ENCODE measurements at regions not wholly inside any gene's neighbourhood (a gene's known extent, or its start where the extent isn't known, plus 50 kb on each side); places are given as distances from the start of the nearest gene placed in this dataset.

GRCh38 chr11:116093065-116093464 is 588.9 kb upstream of the CADM1 start:
- no peak for TF ChIP-seq CTCF (IDR thresholded peaks at IDR 0.05)
- H3K27me3 ChIP-seq (ENCODE audit: control insufficient read depth, insufficient read depth, low read length): no peaks in the 10 kb centered on the region
- H3K4me3 Mint-ChIP-seq: no peak overlapping the region
- no peaks in the 10 kb centered on the region for H3K4me1 ChIP-seq (ENCODE audit: control insufficient read depth, insufficient read depth, low read length)
- intact Hi-C loops (cut with micrococcal nuclease): no loop called here
- H3K27me3 Mint-ChIP-seq (ENCODE audit: low read depth in 2 of 2): peaks cover 2 to 9% of the 10 kb centered on the region in 2 donors
- H3K4me1 Mint-ChIP-seq: no peaks in the 10 kb centered on the region
- DNase-seq (no peak), ATAC-seq (no peak)
- H3K4me3 ChIP-seq (ENCODE audit: low read length): no peak overlapping the region
- H3K9me3 ChIP-seq (ENCODE audit: control insufficient read depth, insufficient read depth, low read length): no peaks in the 10 kb centered on the region
- H3K27ac Mint-ChIP-seq: no peak overlapping the region
- no peak overlapping the region for H3K27ac ChIP-seq (ENCODE audit: low read length)
- no peaks in the 10 kb centered on the region for H3K9me3 Mint-ChIP-seq
- no peaks in the 10 kb centered on the region for H3K36me3 Mint-ChIP-seq
- 77% methylated on average over 7 of the region's 7 CpGs for WGBS (ENCODE audit: insufficient coverage)
- no peaks in the 10 kb centered on the region for H3K36me3 ChIP-seq (ENCODE audit: control insufficient read depth, insufficient read depth, low read length)

GRCh38 chr11:116086426-116086825 is 582.2 kb upstream of the CADM1 start:
- Mint-ChIP-seq H3K4me1 (no peaks in the 10 kb centered on the region), H3K36me3 (no peaks in the 10 kb centered on the region), H3K4me3 (no peak overlapping the region), H3K27ac (no peak overlapping the region), H3K9me3 (no peaks in the 10 kb centered on the region), H3K27me3 (ENCODE audit: low read depth in 2 of 2) (peaks cover 9 to 16% of the 10 kb centered on the region in 2 donors)
- H3K4me3 ChIP-seq (ENCODE audit: low read length): no peak overlapping the region
- TF ChIP-seq CTCF (IDR thresholded peaks at IDR 0.05): no peak
- no peaks in the 10 kb centered on the region for H3K9me3 ChIP-seq (ENCODE audit: control insufficient read depth, insufficient read depth, low read length)
- no peaks in the 10 kb centered on the region for H3K4me1 ChIP-seq (ENCODE audit: control insufficient read depth, insufficient read depth, low read length)
- no peak overlapping the region for H3K27ac ChIP-seq (ENCODE audit: low read length)
- DNase-seq: no peak
- ATAC-seq: no peak
- intact Hi-C loops (cut with micrococcal nuclease): no loop called here
- H3K27me3 ChIP-seq (ENCODE audit: control insufficient read depth, insufficient read depth, low read length): no peaks in the 10 kb centered on the region
- WGBS (ENCODE audit: insufficient coverage): 82% methylated on average over 1 of the region's 1 CpG
- H3K36me3 ChIP-seq (ENCODE audit: control insufficient read depth, insufficient read depth, low read length): no peaks in the 10 kb centered on the region

GRCh38 chr11:116085031-116085635 is 580.9 kb upstream of the CADM1 start:
- no peaks in the 10 kb centered on the region for H3K36me3 Mint-ChIP-seq
- 96% methylated on average over 6 of the region's 7 CpGs for WGBS (ENCODE audit: insufficient coverage)
- H3K27ac Mint-ChIP-seq: no peak overlapping the region
- H3K27me3 ChIP-seq (ENCODE audit: control insufficient read depth, insufficient read depth, low read length): no peaks in the 10 kb centered on the region
- no peak overlapping the region for H3K4me3 ChIP-seq (ENCODE audit: low read length)
- ATAC-seq (no peak), DNase-seq (no peak)
- no peak for TF ChIP-seq CTCF (IDR thresholded peaks at IDR 0.05)
- H3K4me1 Mint-ChIP-seq: no peaks in the 10 kb centered on the region
- no peak overlapping the region for H3K4me3 Mint-ChIP-seq
- no peak overlapping the region for H3K27ac ChIP-seq (ENCODE audit: low read length)
- H3K4me1 ChIP-seq (ENCODE audit: control insufficient read depth, insufficient read depth, low read length): no peaks in the 10 kb centered on the region
- H3K9me3 ChIP-seq (ENCODE audit: control insufficient read depth, insufficient read depth, low read length): no peaks in the 10 kb centered on the region
- H3K27me3 Mint-ChIP-seq (ENCODE audit: low read depth in 2 of 2): peaks cover 14 to 28% of the 10 kb centered on the region in 2 donors
- peaks cover 0 to 2% of the 10 kb centered on the region in 2 donors for H3K9me3 Mint-ChIP-seq
- intact Hi-C loops (cut with micrococcal nuclease): no loop called here
- H3K36me3 ChIP-seq (ENCODE audit: control insufficient read depth, insufficient read depth, low read length): no peaks in the 10 kb centered on the region

- WGBS (ENCODE audit: insufficient coverage): 95% methylated on average over 6 of the region's 6 CpGs
- TF ChIP-seq CTCF (IDR thresholded peaks at IDR 0.05): no peak
- DNase-seq: no peak
- H3K36me3 Mint-ChIP-seq: no peaks in the 10 kb centered on the region
- intact Hi-C loops (cut with micrococcal nuclease): no loop called here
- no peaks in the 10 kb centered on the region for H3K4me1 Mint-ChIP-seq
- H3K27me3 ChIP-seq (ENCODE audit: control insufficient read depth, insufficient read depth, low read length): no peaks in the 10 kb centered on the region
- no peak overlapping the region for H3K27ac ChIP-seq (ENCODE audit: low read length)
- H3K4me3 ChIP-seq (ENCODE audit: low read length): no peak overlapping the region
- no peak overlapping the region for H3K4me3 Mint-ChIP-seq
- H3K27me3 Mint-ChIP-seq (ENCODE audit: low read depth in 2 of 2): peaks cover 14 to 34% of the 10 kb centered on the region in 2 donors
- H3K9me3 ChIP-seq (ENCODE audit: control insufficient read depth, insufficient read depth, low read length): no peaks in the 10 kb centered on the region
- no peak overlapping the region for H3K27ac Mint-ChIP-seq
- no peaks in the 10 kb centered on the region for H3K36me3 ChIP-seq (ENCODE audit: control insufficient read depth, insufficient read depth, low read length)
- no peak for ATAC-seq
- H3K9me3 Mint-ChIP-seq: peaks cover 0 to 2% of the 10 kb centered on the region in 2 donors
- no peaks in the 10 kb centered on the region for H3K4me1 ChIP-seq (ENCODE audit: control insufficient read depth, insufficient read depth, low read length)
These were observed 580.3 kb upstream of the CADM1 start for GRCh38 chr11:116084511-116084910.
